ENCODE measurements at regions not wholly inside any gene's neighbourhood (a gene's known extent, or its start where the extent isn't known, plus 50 kb on each side); places are given as distances from the start of the nearest gene placed in this dataset.

- no peak for TF ChIP-seq CTCF (IDR thresholded peaks at IDR 0.05; ENCODE audit: low read depth, low read length, missing input control)
- TF ChIP-seq FOXA1 (IDR thresholded peaks at IDR 0.05) = no peak
- TF ChIP-seq MAX (IDR thresholded peaks at IDR 0.05) = no peak
- TF ChIP-seq REST (IDR thresholded peaks at IDR 0.05) = no peak
These were observed 443.7 kb downstream of the DSEL start for GRCh38 chr18:67072791-67073190.

All from liver (tissue), 2 donors.